HG03175 (cell line): ENCODE measurements at regions not wholly inside any gene's neighbourhood (a gene's known extent, or its start where the extent isn't known, plus 50 kb on each side); places are given as distances from the start of the nearest gene placed in this dataset.
"Not testable (repeated sequence)": the region's sequence is repeated elsewhere in the genome, so short reads cannot be mapped to it uniquely, and the experiment has no call there.

Experiments used
- ATAC-seq: cut with Tn5 transposase; IDR thresholded peaks from one replicate; pipeline ENCODE4 v1.9.1; 2021; ENCODE audit warnings: mild to moderate bottlenecking, moderate library complexity; ENCODE audit not compliant: unreplicated experiment

DNA sequence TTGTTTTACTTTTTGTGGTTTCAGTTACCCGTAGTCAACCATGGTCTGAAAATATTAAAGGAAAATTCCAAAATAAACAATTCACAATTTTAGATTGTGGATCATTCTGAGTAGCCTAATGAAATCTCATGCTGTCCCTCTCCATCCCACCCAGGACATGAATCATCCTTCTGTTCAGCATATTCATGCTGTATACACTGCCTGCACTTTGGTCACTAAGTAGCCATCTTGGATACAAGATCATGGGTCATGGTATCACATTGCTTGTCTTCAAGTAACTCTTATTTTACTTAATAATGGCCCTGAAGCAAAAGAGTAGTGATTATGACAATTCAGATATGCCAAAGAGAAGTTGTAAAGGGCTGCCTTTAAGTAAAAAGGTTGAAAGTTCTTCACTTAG lies 536.5 kb upstream of the ACO1 start:
- no peak for ATAC-seq

- no peak for ATAC-seq
Observed at GRCh38 chr9:31848505-31849285, 535.7 kb upstream of the ACO1 start.

- ATAC-seq, result no peak
Observed at GRCh38 chr9:31854187-31854586, 530.3 kb upstream of the ACO1 start.

DNA sequence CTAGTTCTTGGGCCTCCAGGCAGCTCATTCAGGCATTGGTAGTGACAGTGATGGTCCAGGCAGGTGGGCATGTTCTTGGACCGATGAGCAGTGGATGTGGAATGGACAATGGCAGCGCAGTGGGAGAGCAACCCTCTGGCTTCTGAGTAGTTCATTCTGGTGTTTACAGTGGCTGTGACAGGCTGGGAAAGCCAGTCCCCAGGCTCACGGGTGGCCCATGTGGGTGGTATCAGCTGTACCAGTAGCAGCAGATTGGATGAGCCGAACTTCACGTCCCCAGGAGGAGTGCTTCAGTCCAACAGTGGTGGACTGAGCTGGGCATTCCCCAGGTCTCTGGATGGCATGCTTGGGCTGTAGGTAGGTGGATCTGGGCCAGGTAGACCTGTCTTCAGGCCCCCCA lies 515.6 kb upstream of the ACO1 start:
- no peak for ATAC-seq

- ATAC-seq, result no peak
Observed at GRCh38 chr9:31870276-31870675, 514.2 kb upstream of the ACO1 start.

GRCh38 chr9:31873722-31874121 lies 510.7 kb upstream of the ACO1 start:
- no peak for ATAC-seq

DNA sequence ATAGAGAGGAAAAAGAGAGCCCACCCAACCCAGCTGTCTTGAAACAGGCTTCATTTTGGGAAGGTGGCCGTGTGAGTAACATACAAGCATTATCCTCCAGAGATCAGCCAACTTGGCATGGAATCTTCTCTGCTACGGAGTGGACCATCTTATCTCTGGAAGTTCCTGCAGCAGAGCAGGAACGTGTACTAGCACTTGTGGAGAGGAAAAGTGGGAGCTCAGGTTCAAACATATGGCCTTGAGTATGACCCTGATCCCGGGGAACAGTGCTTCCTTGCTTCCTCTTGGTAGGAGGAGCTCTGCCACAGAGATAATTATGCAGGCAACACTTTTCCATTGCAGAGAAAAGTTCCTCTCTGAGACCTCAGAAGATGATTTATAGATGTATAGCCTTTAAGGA lies 490.4 kb upstream of the ACO1 start:
- no peak for ATAC-seq

- ATAC-seq, result peak; percentile 80
Observed at GRCh38 chr9:31908158-31908890, 476.1 kb upstream of the ACO1 start.

- ATAC-seq, result peak; percentile 36
Observed at GRCh38 chr9:31908891-31909480, 475.5 kb upstream of the ACO1 start.

- ATAC-seq, result no peak
Observed at GRCh38 chr9:31912636-31913035, 471.8 kb upstream of the ACO1 start.

DNA sequence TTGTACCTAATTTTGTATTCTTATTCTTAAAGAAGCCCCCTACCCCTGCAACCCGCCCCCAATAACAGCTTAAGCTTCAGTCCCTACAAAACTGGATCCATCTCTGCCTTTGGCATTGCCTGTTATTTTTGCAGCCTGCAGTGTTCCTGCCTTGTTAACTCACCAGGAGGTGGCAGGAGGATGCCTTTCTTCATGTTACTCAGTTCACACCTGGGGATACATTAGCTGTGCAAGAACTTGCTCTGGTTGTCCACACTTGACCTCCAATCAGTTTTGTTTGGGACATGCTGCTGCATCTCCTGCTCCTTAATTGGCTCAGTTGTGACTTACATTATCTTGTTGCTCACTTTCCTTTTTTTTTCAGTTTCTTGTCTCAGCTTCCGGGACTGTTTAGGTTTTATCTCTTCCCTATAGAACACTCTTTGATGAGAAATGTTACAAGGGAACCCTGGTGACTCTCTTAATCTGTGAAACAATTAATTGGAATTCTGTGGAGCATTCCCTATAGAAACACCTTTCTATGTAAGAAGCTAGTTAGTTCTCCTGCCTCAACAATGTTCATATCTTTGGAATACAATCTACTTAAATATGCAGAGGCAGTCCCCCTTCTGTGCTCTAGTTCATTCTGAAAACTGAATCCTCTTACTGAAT lies 467.7 kb upstream of the ACO1 start:
- ATAC-seq, result no peak

DNA sequence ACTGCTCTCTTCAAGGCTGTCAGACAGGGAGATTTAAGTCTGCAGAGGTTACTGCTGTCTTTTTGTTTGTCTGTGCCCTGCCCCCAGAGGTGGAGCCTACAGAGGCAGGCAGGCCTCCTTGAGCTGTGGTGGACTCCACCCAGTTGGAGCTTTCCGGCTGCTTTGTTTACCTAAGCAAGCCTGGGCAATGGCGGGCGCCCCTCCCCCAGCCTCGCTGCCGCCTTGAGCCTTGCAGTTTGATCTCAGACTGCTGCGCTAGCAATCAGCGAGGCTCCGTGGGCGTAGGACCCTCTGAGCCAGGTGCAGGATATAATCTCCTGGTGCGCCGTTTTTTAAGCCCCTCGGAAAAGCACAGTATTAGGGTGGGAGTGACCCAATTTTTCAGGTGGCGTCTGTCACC lies 446.7 kb upstream of the ACO1 start:
- ATAC-seq, result not testable (repeated sequence)

- no peak for ATAC-seq
Observed at GRCh38 chr9:31950756-31951155, 433.7 kb upstream of the ACO1 start.

GRCh38 chr9:31958572-31958971 lies 425.9 kb upstream of the ACO1 start:
- no peak for ATAC-seq

DNA sequence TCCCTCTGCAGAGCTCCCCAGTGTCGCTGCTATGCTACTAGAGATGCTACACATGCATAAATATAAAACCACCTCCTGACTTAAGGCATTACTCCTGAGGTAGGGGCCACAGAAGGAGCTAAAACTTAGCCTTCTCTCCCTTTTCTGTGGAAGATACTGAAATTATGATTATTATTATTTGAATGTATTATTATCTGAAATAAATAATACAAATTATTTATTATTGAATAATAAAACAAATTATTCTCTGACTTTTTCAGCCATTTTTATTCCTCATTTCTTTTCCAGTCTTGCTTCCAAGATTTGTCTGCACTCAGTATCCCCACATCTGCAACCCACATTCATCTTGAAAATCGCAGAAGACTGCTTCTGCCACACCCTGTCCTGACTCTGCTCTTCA lies 414.9 kb upstream of the ACO1 start:
- ATAC-seq, result no peak

DNA sequence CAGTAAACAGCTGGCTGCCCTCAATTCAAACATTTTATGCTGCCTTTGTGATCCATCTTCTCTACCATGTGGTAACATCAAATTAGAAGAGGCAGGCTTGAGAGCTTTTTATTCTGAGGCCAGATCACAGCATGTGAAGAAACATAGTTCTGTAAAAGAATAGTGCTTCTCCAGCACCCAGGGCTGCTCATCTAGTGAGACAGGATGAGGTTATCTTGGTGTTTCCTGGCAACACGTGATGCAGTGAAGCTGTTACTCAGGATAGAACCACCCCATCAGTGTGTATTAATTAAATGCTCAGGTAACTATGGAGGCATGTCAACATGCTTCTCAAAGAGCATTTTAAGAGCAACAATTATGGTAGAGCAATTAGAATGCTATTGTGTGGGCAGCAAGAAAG lies 400.5 kb upstream of the ACO1 start:
- no peak for ATAC-seq

DNA sequence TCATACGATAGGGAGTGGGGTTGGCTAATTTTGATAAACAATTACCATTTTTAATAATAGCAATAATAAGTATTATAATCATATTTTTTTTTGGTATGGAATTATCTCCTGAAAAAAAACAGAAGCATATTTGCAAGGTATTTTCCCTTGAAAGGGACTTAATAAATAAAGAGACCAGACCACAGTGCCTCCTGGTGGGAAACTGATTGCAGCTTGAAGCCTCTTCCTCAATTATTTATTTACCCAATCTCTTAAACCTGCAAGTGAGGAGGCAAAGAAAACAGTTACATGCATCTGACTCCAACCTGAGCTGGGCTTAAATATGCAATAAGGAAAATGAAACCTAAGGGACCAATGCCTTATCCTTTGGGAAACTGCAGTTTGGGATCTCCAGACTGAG lies 388.1 kb upstream of the ACO1 start:
- no peak for ATAC-seq

DNA sequence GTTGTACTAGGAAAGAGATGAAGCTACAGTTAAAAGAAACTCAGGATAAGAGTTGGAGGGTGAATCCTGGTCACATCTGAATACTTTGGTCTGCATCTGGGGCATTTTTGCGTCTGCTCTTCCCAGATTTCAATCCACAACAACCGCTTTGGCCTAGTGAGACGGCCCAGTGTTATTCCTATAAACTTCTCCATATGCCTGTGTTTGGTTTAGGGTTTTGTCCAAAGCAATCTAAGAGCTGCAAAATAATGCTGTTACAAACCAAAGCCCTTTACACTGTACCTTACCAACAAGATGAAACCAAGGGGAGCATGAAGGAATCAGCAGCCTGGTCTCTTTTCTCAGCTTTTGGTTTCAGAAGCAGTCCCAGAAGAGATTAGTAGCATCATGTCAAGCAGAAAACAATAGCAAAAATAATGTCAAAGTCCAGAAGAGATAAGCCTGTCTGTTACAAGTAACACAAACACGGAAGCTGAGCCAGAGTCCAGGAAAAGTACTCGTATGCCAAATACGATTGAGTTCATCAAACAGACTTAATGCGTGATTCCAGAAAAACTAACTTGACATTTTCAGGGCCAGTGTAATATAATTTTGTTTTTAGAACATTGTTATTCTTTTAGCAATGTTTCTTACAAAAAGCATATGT lies 379.9 kb upstream of the ACO1 start:
- ATAC-seq, result no peak

GRCh38 chr9:32010322-32010721 lies 374.1 kb upstream of the ACO1 start:
- no peak for ATAC-seq

DNA sequence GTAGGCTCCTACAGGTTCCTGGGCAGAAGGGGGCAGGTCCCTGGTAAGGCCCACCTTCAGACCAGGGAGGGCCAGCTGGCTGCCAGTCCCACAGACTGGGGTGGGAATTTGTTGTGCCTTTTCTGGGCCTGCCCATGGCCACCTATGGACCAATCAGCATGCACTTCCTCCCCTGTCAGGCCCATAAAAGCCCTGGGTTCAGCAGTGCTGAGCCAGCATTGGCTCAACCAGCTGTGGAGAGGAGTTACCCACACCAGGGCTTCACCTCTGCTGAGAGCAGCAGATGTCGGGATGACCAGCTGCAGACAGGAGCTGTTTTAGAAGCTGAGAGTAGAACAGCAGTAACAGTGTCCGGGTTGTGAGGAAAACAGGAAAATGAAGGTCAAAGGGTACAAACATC lies 373.4 kb upstream of the ACO1 start:
- no peak for ATAC-seq

GRCh38 chr9:32015795-32016194 lies 368.6 kb upstream of the ACO1 start:
- no peak for ATAC-seq
